GM18907 (cell line): ENCODE measurements at regions not wholly inside any gene's neighbourhood (a gene's known extent, or its start where the extent isn't known, plus 50 kb on each side); places are given as distances from the start of the nearest gene placed in this dataset.
A peak's percentile ranks its signal among the peaks of the same experiment; 100 is the strongest.
"Not testable (repeated sequence)": the region's sequence is repeated elsewhere in the genome, so short reads cannot be mapped to it uniquely, and the experiment has no call there.

Experiments used
- ATAC-seq: cut with Tn5 transposase; IDR thresholded peaks from one replicate; pipeline ENCODE4 v1.9.1; 2021; ENCODE audit warnings: mild to moderate bottlenecking, moderate library complexity; ENCODE audit not compliant: unreplicated experiment

- ATAC-seq, result no peak
Measured at GRCh38 chr4:155026715-155027114, 181.7 kb upstream of the NPY2R start.

GRCh38 chr4:155032521-155033229 lies 175.8 kb upstream of the NPY2R start:
- ATAC-seq, result peak; percentile 92

DNA sequence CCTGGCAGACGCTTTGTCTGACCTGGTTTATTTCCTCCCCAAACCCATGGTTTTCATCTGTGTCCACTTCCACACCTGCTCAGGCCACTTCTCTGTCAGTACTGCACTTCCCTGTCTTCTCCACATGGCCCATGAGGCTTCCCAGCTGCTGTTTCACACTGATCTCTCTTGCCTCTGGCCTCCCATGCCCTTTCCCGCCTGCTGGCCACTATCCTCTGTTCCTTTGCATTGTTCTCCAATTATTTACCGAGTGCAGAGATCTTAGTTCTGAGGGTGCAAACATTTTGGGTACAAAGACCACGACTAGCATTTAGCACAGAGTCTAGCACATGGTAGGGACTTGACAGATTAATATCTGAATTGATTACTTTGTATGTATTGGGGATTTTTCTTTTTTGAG lies 174.8 kb upstream of the NPY2R start:
- no peak for ATAC-seq

- ATAC-seq, result no peak
Measured at GRCh38 chr4:155037031-155037430, 171.4 kb upstream of the NPY2R start.

GRCh38 chr4:155038459-155038858 lies 170.0 kb upstream of the NPY2R start:
- ATAC-seq, result no peak

DNA sequence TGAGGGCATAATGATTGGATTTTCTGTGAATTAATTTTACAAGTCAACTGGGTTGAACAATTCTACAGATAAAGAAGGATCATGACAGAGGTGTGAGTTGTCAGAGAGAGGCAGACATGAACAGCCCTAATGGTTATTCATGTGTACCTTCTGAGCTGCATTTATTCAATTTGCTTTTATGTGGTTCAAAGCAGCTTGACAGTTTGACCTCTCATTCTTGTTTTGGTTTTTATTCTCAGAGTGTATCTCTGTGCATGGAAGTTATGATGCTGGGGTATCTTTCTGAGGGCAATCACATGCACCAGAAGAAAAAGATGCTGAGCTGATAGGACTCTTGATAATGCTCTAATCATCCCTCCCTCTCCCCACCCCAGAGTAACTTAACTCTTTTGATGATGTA lies 169.3 kb upstream of the NPY2R start:
- ATAC-seq, result no peak

DNA sequence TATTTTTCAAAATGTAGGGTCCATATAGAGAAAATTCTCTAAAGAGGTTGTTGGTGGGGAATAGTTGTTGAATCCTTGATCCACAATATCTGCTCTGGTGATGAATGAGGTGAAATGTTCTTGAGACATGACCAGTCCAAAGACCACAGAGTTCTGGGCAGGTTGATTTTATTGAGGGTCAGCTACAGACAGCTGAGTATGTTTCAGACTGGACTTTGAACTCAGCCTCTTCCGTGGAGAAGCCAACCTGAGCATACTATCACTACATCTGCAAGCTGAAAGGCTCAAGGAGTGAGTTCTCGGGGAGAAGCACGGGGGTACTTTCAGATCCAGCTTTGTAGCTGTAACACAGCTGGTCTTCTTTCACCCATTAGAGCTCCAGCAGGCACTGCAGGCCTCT lies 168.4 kb upstream of the NPY2R start:
- no peak for ATAC-seq

GRCh38 chr4:155042014-155042413 lies 166.4 kb upstream of the NPY2R start:
- no peak for ATAC-seq

DNA sequence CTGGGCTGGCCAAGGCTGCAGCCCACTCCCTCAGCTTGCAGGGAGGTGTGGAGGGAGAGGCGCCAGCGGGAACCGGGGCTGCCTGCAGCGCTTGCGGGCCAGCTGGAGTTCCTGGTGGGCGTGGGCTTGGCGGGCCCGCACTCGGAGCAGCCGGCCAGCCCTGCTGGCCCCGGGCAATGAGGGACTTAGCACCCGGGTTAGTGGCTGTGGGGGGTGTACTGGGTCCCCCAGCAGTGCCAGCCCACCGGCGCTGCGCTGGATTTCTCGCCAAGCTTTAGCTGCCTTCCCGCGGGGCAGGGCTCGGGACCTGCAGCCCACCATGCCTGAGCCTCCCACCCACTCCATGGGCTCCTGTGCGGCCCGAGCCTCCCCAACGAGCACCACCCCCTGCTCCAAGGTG lies 164.2 kb upstream of the NPY2R start:
- not testable (repeated sequence) for ATAC-seq

GRCh38 chr4:155047755-155048154 lies 160.7 kb upstream of the NPY2R start:
- ATAC-seq, result no peak

- ATAC-seq, result not testable (repeated sequence)
Measured at GRCh38 chr4:155054042-155054441, 154.4 kb upstream of the NPY2R start.

DNA sequence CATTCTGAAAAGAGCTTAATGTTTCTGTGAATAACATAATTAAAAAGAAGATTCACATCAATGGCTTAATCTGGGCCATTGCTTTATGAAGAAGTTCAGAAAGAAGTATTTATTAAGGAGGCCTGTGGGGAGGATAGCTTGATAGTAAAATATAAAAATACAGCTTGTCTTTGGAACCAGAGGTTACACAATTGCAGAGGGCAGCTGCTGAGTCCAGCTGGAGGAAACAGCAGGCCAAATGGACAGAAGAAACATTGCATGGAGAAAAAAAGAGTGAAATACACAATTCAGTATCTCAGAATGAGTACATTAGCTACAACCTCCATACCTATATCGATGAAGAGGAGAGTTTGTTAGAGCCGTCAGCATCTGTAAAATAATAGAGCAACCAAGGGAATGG lies 148.0 kb upstream of the NPY2R start:
- no peak for ATAC-seq

DNA sequence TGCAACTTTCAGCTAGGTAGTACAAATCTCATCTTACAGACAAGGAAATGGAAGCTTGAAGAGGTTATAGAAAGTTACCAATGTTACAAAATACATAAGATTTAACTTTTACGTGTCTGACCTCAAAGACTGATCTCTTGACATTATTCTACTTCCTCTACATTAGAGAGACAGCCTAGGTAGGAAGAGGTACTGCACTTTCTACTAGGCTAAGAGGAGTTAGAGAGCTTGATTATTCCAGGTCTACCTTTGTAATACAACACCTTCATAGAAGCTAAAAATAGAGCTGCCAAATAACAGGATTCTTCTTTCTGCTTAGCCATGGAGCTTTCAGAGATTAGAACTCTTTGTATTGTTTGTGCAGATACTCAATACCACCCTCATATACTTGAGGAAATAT lies 147.6 kb upstream of the NPY2R start:
- no peak for ATAC-seq

DNA sequence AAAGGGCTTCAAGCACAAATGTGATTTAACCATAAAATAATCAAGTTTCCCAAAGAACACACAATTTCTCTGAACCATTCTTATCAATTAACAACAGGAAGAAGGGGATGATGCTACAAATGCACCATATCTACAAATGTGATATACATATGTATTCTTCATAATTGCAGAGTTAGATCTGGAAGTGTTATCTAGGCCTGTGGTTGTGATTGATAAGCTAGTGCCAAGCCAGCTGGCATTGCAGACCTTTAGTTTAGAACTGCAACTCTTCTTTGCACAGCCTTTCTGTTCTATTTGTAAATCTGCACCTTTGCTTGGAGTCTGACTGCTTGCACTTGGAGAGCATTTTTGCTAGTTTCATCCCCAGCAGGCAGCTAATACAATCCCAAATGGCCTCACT lies 145.5 kb upstream of the NPY2R start:
- ATAC-seq, result no peak

DNA sequence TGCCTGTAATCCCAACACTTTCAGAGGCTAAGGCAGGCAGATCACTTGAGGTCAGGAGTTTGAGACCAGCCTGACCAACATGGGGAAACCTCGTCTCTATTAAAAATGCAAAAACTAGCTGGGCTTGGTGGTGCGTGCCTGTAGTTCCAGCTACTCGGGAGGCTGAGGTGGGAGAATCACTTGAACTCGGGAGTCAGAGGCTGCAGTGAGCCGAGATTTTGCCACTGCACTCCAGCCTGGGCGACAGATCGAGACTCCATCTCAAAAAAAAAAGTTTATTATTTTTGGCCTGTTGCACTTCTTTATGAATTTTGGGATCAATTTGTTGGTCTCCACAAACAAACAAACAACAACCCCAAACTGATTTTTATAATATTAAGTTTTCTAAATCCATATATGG lies 143.5 kb upstream of the NPY2R start:
- not testable (repeated sequence) for ATAC-seq

- no peak for ATAC-seq
Measured at GRCh38 chr4:155066871-155067270, 141.6 kb upstream of the NPY2R start.

- ATAC-seq, result no peak
Measured at GRCh38 chr4:155071962-155072361, 136.5 kb upstream of the NPY2R start.

GRCh38 chr4:155072417-155072816 lies 136.0 kb upstream of the NPY2R start:
- no peak for ATAC-seq

- no peak for ATAC-seq
Measured at GRCh38 chr4:155073852-155074251, 134.6 kb upstream of the NPY2R start.

DNA sequence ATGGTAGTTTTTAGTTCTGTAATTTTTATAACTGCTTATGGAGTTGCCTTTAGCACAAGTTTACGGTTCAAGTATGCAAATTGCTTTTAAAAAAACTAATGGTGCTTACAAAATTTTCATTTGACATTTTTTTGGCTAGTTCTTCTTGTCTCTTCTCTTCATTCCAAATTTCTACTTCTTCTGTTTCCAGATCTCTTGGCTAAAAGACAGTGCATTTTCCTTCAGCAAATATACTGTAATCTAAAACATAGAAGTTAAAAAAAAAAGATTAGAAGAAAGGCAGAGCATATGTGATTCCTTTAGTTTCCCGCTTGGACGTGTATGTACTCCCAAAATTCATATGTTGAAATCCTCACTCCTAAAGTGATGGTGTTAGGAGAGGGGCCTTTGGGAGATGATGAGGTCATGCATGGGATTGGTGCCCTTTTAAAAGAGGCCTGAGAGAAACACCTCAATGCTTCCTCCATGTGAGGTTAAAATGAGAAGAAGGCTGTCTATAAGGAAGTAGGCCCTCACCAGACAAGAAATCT lies 132.1 kb upstream of the NPY2R start:
- ATAC-seq, result no peak

DNA sequence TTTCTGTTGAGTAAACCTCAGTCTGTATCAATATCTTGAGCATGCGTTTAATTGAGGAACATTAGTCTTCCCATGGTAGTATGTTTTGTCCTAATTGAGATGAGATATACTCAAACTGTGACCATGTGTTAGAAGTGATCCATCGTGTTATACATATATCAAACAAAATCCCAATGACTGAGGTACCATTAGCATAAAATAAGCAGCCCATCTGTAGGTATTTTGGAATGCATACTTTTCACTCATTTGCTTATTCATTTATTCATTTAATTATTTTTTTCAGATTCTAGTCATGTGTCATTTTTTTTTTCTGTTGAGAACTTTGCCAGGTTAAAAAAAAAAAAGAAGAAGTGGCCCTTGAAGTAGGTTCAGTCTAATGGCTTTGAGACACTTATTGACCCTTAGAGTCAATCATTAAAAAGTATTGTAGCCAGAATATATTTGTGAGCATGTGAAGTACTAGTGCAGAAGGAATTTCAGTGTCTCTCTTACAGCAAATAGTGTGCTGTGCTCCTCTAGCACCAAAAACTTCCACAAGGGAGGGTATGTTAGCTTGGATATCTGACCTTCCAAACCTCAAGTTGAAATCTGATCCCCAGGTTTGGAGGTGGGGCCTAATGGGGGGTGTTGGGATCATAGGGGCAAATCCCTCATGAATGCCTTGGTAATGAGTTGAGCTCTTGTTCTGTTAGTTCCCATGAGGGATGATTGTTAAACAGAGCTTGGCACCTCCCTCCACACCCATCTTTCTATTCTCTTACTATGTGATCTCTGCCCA lies 130.8 kb upstream of the NPY2R start:
- no peak for ATAC-seq

- no peak for ATAC-seq
Measured at GRCh38 chr4:155079871-155080270, 128.6 kb upstream of the NPY2R start.
